NCI-H748 treated with DMSO at 0.1 percent for 48 hours (cell line): ENCODE measurements at regions not wholly inside any gene's neighbourhood (a gene's known extent, or its start where the extent isn't known, plus 50 kb on each side); places are given as distances from the start of the nearest gene placed in this dataset.

Source experiments
- DNase-seq: peaks from one replicate; lab custom pipeline; 2025; lab: John Stamatoyannopoulos, UW

- DNase-seq = no peak
Measured at GRCh38 chr10:36281831-36282331, 639.8 kb upstream of the FZD8 start.

GRCh38 chr10:36280890-36281499 lies 638.9 kb upstream of the FZD8 start:
- no peak for DNase-seq

- no peak for DNase-seq
Measured at GRCh38 chr10:36280321-36280741, 638.2 kb upstream of the FZD8 start.

GRCh38 chr10:36278176-36278575 lies 636.1 kb upstream of the FZD8 start:
- DNase-seq = no peak

- DNase-seq = no peak
Measured at GRCh38 chr10:36277459-36277858, 635.4 kb upstream of the FZD8 start.

- no peak for DNase-seq
Measured at GRCh38 chr10:36271627-36272340, 629.7 kb upstream of the FZD8 start.

GRCh38 chr10:36269222-36269621 lies 627.1 kb upstream of the FZD8 start:
- DNase-seq = no peak

- DNase-seq = no peak
Measured at GRCh38 chr10:36266923-36267322, 624.8 kb upstream of the FZD8 start.

- DNase-seq = no peak
Measured at GRCh38 chr10:36265741-36266140, 623.6 kb upstream of the FZD8 start.

- DNase-seq = no peak
Measured at GRCh38 chr10:36263871-36264270, 621.8 kb upstream of the FZD8 start.

GRCh38 chr10:36256948-36257356 lies 614.9 kb upstream of the FZD8 start:
- DNase-seq = no peak

- no peak for DNase-seq
Measured at GRCh38 chr10:36256166-36256565, 614.1 kb upstream of the FZD8 start.

- no peak for DNase-seq
Measured at GRCh38 chr10:36254199-36254598, 612.1 kb upstream of the FZD8 start.

GRCh38 chr10:36253731-36254130 lies 611.6 kb upstream of the FZD8 start:
- DNase-seq = no peak

GRCh38 chr10:36251068-36251467 lies 609.0 kb upstream of the FZD8 start:
- no peak for DNase-seq

- no peak for DNase-seq
Measured at GRCh38 chr10:36248304-36248981, 606.3 kb upstream of the FZD8 start.

GRCh38 chr10:36247478-36247877 lies 605.4 kb upstream of the FZD8 start:
- no peak for DNase-seq

- no peak for DNase-seq
Measured at GRCh38 chr10:36236931-36237330, 594.8 kb upstream of the FZD8 start.

- no peak for DNase-seq
Measured at GRCh38 chr10:36236341-36236740, 594.2 kb upstream of the FZD8 start.

- no peak for DNase-seq
Measured at GRCh38 chr10:36232935-36233334, 590.8 kb upstream of the FZD8 start.

- no peak for DNase-seq
Measured at GRCh38 chr10:36224431-36224985, 582.4 kb upstream of the FZD8 start.

GRCh38 chr10:36221101-36221500 lies 579.0 kb upstream of the FZD8 start:
- DNase-seq = no peak

- DNase-seq = no peak
Measured at GRCh38 chr10:36220151-36220550, 578.1 kb upstream of the FZD8 start.
